H9 (cell line): ENCODE measurements at regions not wholly inside any gene's neighbourhood (a gene's known extent, or its start where the extent isn't known, plus 50 kb on each side); places are given as distances from the start of the nearest gene placed in this dataset.

Experiments used
- DNase-seq: peaks from one replicate; pipeline ENCODE4 v3.0.0-alpha.2; 2017
- H2AFZ ChIP-seq: one replicate; pipeline ENCODE4 v1.6.1; 2013; ENCODE audit warnings: mild to moderate bottlenecking, low read length, control low read depth, moderate library complexity
- H2AK5ac ChIP-seq: 2 replicates; pipeline ENCODE4 v1.6.1; 2013; ENCODE audit warnings: low read length, control low read depth, mixed read lengths; ENCODE audit not compliant: insufficient read length
- H2BK120ac ChIP-seq: one replicate; pipeline ENCODE4 v1.6.1; 2013; ENCODE audit warnings: low read depth, mild to moderate bottlenecking, low read length, control low read depth, inconsistent platforms; ENCODE audit not compliant: poor library complexity, severe bottlenecking
- H2BK12ac ChIP-seq: 2 replicates; pipeline ENCODE4 v1.6.1; 2013; ENCODE audit warnings: low read length, control low read depth, mixed read lengths, low read depth; ENCODE audit not compliant: insufficient read length
- H2BK15ac ChIP-seq: 2 replicates; pipeline ENCODE4 v1.6.1; 2013; ENCODE audit warnings: low read depth, low read length, control low read depth
- H2BK20ac ChIP-seq: one replicate; pipeline ENCODE4 v1.6.1; 2013; ENCODE audit warnings: low read depth, mild to moderate bottlenecking, low read length, control low read depth, inconsistent platforms; ENCODE audit not compliant: poor library complexity, severe bottlenecking
- H2BK5ac ChIP-seq: 2 replicates; pipeline ENCODE4 v1.6.1; 2013; ENCODE audit warnings: low read length, control low read depth, mixed read lengths; ENCODE audit not compliant: insufficient read length
- H3K14ac ChIP-seq: 2 replicates; pipeline ENCODE4 v1.6.1; 2013; ENCODE audit warnings: low read length, control low read depth; ENCODE audit not compliant: insufficient read depth
- H3K18ac ChIP-seq: 2 replicates; pipeline ENCODE4 v1.6.1; 2013; ENCODE audit warnings: low read depth, mild to moderate bottlenecking, mixed read lengths, low read length, control low read depth; ENCODE audit not compliant: insufficient read length
- H3K23ac ChIP-seq: 2 replicates; pipeline ENCODE4 v1.6.1; 2013; ENCODE audit warnings: low read length, control low read depth, mixed read lengths, low read depth; ENCODE audit not compliant: insufficient read length
- H3K23me2 ChIP-seq: 2 replicates; pipeline ENCODE4 v1.6.1; 2013; ENCODE audit warnings: low read depth, mild to moderate bottlenecking, mixed read lengths, low read length, control low read depth; ENCODE audit not compliant: insufficient read length, poor library complexity, severe bottlenecking
- H3K27ac ChIP-seq: 2 replicates; pipeline ENCODE4 v1.5.1; 2013; ENCODE audit warnings: low read length, control low read depth, mixed read lengths, low read depth; ENCODE audit not compliant: insufficient read length
- H3K27me3 ChIP-seq: 2 replicates; pipeline ENCODE4 v1.6.1; 2013; ENCODE audit warnings: low read length, control low read depth, inconsistent platforms; ENCODE audit not compliant: insufficient read depth
- H3K4ac ChIP-seq: 2 replicates; pipeline ENCODE4 v1.6.1; 2013; ENCODE audit warnings: low read depth, mild to moderate bottlenecking, control low read depth, inconsistent platforms, low read length, moderate library complexity
- H3K4me1 ChIP-seq: 2 replicates; pipeline ENCODE4 v1.6.1; 2013; ENCODE audit warnings: low read length, control low read depth, inconsistent platforms; ENCODE audit not compliant: insufficient read depth
- H3K4me2 ChIP-seq: 2 replicates; pipeline ENCODE4 v1.6.1; 2013; ENCODE audit warnings: low read length, control low read depth, mixed read lengths; ENCODE audit not compliant: insufficient read length, insufficient read depth
- H3K56ac ChIP-seq: 2 replicates; pipeline ENCODE4 v1.6.1; 2013; ENCODE audit warnings: low read depth, mild to moderate bottlenecking, mixed read lengths, low read length, control low read depth; ENCODE audit not compliant: insufficient read length
- H3K79me1 ChIP-seq: 2 replicates; pipeline ENCODE4 v1.6.1; 2013; ENCODE audit warnings: low read depth, mild to moderate bottlenecking, moderate library complexity, low read length, control low read depth, inconsistent platforms; ENCODE audit not compliant: insufficient read depth, poor library complexity, severe bottlenecking
- H3K79me2 ChIP-seq: 2 replicates; pipeline ENCODE4 v1.6.1; 2013; ENCODE audit warnings: low read length, control low read depth, inconsistent platforms; ENCODE audit not compliant: insufficient read depth
- H3K9ac ChIP-seq: 2 replicates; pipeline ENCODE4 v1.6.1; 2013; ENCODE audit warnings: low read length, control low read depth, mixed read lengths; ENCODE audit not compliant: insufficient read length; ENCODE audit errors: extremely low read depth
- H3K9me3 ChIP-seq: one replicate; pipeline ENCODE4 v1.6.1; 2013; ENCODE audit warnings: low read depth, low read length, inconsistent platforms; ENCODE audit not compliant: control insufficient read depth
- H3T11ph ChIP-seq: one replicate; pipeline ENCODE4 v1.6.1; 2013; ENCODE audit warnings: mild to moderate bottlenecking, low read length, control low read depth, inconsistent platforms
- H4K20me1 ChIP-seq: one replicate; pipeline ENCODE4 v1.6.1; 2013; ENCODE audit not compliant: control insufficient read depth, insufficient read length, insufficient read depth
- H4K5ac ChIP-seq: 2 replicates; pipeline ENCODE4 v1.6.1; 2013; ENCODE audit warnings: low read depth, mild to moderate bottlenecking, mixed read lengths, low read length, control low read depth; ENCODE audit not compliant: insufficient read length
- H4K8ac ChIP-seq: replicated peaks from 2 replicates; pipeline ENCODE4 v1.6.1; 2013; ENCODE audit warnings: low read length, control low read depth, mixed read lengths, low read depth; ENCODE audit not compliant: insufficient read length
- H4K91ac ChIP-seq: 2 replicates; pipeline ENCODE4 v1.6.1; 2013; ENCODE audit warnings: low read depth, mild to moderate bottlenecking, moderate library complexity, mixed read lengths, low read length, control low read depth; ENCODE audit not compliant: insufficient read length
- H3K27ac Mint-ChIP-seq, 3 experiments: 2 replicates in 2 of 3; 3 replicates in 1 of 3; pipeline ENCODE4 v1.8.0; 2020 to 2021; ENCODE audit warnings: mixed read lengths in 3 of 3, mild to moderate bottlenecking in 1 of 3, moderate library complexity in 1 of 3
- H3K27me3 Mint-ChIP-seq: 2 replicates; pipeline ENCODE4 v1.8.0; 2021; ENCODE audit warnings: low read depth, mild to moderate bottlenecking, moderate library complexity, mixed read lengths
- H3K36me3 Mint-ChIP-seq, 3 experiments: 2 replicates in 2 of 3; 3 replicates in 1 of 3; pipeline ENCODE4 v1.8.0; 2020 to 2021; ENCODE audit warnings: low read depth in 3 of 3, mixed read lengths in 3 of 3; ENCODE audit not compliant: insufficient read depth in 1 of 3
- H3K4me1 Mint-ChIP-seq, 2 experiments: 2 replicates each; pipeline ENCODE4 v1.8.0; 2020; ENCODE audit warnings: mixed read lengths in 2 of 2
- H3K4me3 Mint-ChIP-seq, 2 experiments: 2 replicates in 1 of 2; 3 replicates in 1 of 2; pipeline ENCODE4 v1.8.0; 2020 to 2021; ENCODE audit warnings: mild to moderate bottlenecking in 2 of 2, mixed read lengths in 2 of 2, moderate library complexity in 1 of 2
- H3K9me3 Mint-ChIP-seq, 2 experiments: 2 replicates in 1 of 2; 3 replicates in 1 of 2; pipeline ENCODE4 v1.8.0; 2020; ENCODE audit warnings: mild to moderate bottlenecking in 2 of 2, mixed read lengths in 2 of 2, moderate library complexity in 1 of 2
- WGBS: extraction: QIAGEN DNeasy Blood & Tissue Kit; methylation state at CpG from one replicate; pipeline ENCODE4 v1.1.7; 2013; ENCODE audit warnings: missing lambda C conversion rate, low lambda C conversion rate, mixed read lengths; ENCODE audit not compliant: insufficient read length; ENCODE audit errors: extremely low coverage; 5-methylcytosine and 5-hydroxymethylcytosine counted together
- TF ChIP-seq, protein P1 (sequence below): fragments of 200-600 bp; sonication (generic); conservative IDR thresholded peaks from 3 replicates; pipeline ENCODE4 v1.8.0; 2021; ENCODE audit warnings: antibody characterized with exemption, mild to moderate bottlenecking

DNA sequence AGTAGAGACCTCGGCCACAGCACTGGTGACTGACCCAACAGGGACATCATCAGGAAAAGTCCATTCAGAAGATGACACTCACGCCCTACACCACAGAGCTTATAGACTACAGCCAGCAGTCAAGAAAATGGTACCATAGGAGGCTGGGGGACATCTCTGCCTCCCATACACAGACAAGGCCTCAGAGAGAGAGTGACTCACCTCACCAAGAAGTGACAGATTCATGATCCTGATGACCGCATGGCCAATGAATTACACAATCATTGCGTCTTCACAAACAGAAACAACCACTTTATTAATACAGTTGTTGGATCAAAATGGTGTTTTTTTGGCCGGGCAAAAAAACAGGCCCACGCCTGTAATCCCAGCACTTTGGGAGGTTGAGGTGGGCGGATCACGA lies 260.8 kb upstream of the TSHZ3 start:
- no peak overlapping the region for H2BK5ac ChIP-seq
- H3K4me2 ChIP-seq, result no peak overlapping the region
- no peak overlapping the region for H3K4ac ChIP-seq
- Mint-ChIP-seq H3K36me3 (no peaks in the 10 kb centered on the region; a peak in 2 of 7 replicates), H3K27me3 (peaks cover 10% of the 10 kb centered on the region), H3K4me3 (no peak overlapping the region), H3K9me3 (no peaks in the 10 kb centered on the region), H3K4me1 (no peaks in the 10 kb centered on the region), H3K27ac (no peak overlapping the region)
- H3K23ac ChIP-seq, result no peak overlapping the region
- no peaks in the 10 kb centered on the region for H4K20me1 ChIP-seq
- H3K27me3 ChIP-seq, result no peaks in the 10 kb centered on the region
- H2BK20ac ChIP-seq, result no peak overlapping the region
- no peaks in the 10 kb centered on the region for H3K9me3 ChIP-seq
- DNase-seq, result no peak
- no CpG with 5 or more reads among the region's 8 CpGs for WGBS
- TF ChIP-seq, protein P1, sequence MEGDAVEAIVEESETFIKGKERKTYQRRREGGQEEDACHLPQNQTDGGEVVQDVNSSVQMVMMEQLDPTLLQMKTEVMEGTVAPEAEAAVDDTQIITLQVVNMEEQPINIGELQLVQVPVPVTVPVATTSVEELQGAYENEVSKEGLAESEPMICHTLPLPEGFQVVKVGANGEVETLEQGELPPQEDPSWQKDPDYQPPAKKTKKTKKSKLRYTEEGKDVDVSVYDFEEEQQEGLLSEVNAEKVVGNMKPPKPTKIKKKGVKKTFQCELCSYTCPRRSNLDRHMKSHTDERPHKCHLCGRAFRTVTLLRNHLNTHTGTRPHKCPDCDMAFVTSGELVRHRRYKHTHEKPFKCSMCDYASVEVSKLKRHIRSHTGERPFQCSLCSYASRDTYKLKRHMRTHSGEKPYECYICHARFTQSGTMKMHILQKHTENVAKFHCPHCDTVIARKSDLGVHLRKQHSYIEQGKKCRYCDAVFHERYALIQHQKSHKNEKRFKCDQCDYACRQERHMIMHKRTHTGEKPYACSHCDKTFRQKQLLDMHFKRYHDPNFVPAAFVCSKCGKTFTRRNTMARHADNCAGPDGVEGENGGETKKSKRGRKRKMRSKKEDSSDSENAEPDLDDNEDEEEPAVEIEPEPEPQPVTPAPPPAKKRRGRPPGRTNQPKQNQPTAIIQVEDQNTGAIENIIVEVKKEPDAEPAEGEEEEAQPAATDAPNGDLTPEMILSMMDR, result no peak
- H4K91ac ChIP-seq, result no peak overlapping the region
- H3K18ac ChIP-seq, result no peak overlapping the region
- H3K4me1 ChIP-seq, result no peaks in the 10 kb centered on the region
- no peak overlapping the region for H2AFZ ChIP-seq
- H3K79me1 ChIP-seq, result no peaks in the 10 kb centered on the region
- H3K27ac ChIP-seq, result no peak overlapping the region
- H2BK120ac ChIP-seq, result no peak overlapping the region
- no peak overlapping the region for H4K8ac ChIP-seq
- H3K56ac ChIP-seq, result no peak overlapping the region
- H2BK15ac ChIP-seq, result no peak overlapping the region
- no peak overlapping the region for H2AK5ac ChIP-seq
- no peak overlapping the region for H3K9ac ChIP-seq
- no peaks in the 10 kb centered on the region for H3K79me2 ChIP-seq
- H3K23me2 ChIP-seq, result no peaks in the 10 kb centered on the region
- no peak overlapping the region for H4K5ac ChIP-seq
- no peak overlapping the region for H2BK12ac ChIP-seq
- no peak overlapping the region for H3K14ac ChIP-seq
- no peak overlapping the region for H3T11ph ChIP-seq
